Small intestine (tissue), 7 donors: ENCODE measurements at regions not wholly inside any gene's neighbourhood (a gene's known extent, or its start where the extent isn't known, plus 50 kb on each side); places are given as distances from the start of the nearest gene placed in this dataset.

ENCODE experiments used
- DNase-seq, 2 donors: peaks; one replicate each; pipeline versions ENCODE4 v3.0.0 to v3.0.0-alpha.2; 2013
- FAIRE-seq: peaks from 2 replicates; lab custom pipeline; 2012; peaks lifted over from hg19 to GRCh38; lab: Jason Lieb, UNC
- H3K27ac ChIP-seq, 3 donors: one replicate each; pipeline ENCODE4 v1.5.1; 2013; ENCODE audit warnings: low read length in 2 of 3, mild to moderate bottlenecking in 2 of 3, control low read depth in 1 of 3, inconsistent platforms in 1 of 3, low read depth in 1 of 3, moderate library complexity in 1 of 3
- H3K27me3 ChIP-seq, 3 donors: one replicate each; pipeline ENCODE4 v1.6.1; 2013; ENCODE audit warnings: low read length in 3 of 3, inconsistent platforms in 1 of 3; ENCODE audit not compliant: control insufficient read depth in 3 of 3, insufficient read depth in 3 of 3
- H3K36me3 ChIP-seq, 3 donors: one replicate each; pipeline ENCODE4 v1.6.1; 2013; ENCODE audit warnings: low read length in 3 of 3, inconsistent platforms in 1 of 3, low read depth in 1 of 3, mild to moderate bottlenecking in 1 of 3, moderate library complexity in 1 of 3; ENCODE audit not compliant: control insufficient read depth in 3 of 3, insufficient read depth in 2 of 3
- H3K4me1 ChIP-seq, 3 donors: one replicate each; pipeline ENCODE4 v1.6.1; 2013; ENCODE audit warnings: low read length in 2 of 3, inconsistent platforms in 1 of 3, low read depth in 1 of 3, mild to moderate bottlenecking in 1 of 3, moderate library complexity in 1 of 3; ENCODE audit not compliant: control insufficient read depth in 3 of 3, insufficient read depth in 2 of 3
- H3K4me3 ChIP-seq, 3 donors: one replicate each; pipeline ENCODE4 v1.5.1; 2013; ENCODE audit warnings: low read length in 3 of 3, control low read depth in 1 of 3, inconsistent platforms in 1 of 3, low read depth in 1 of 3, mild to moderate bottlenecking in 1 of 3, moderate library complexity in 1 of 3
- H3K9me3 ChIP-seq, 2 donors: one replicate each; pipeline ENCODE4 v1.6.1; 2013; ENCODE audit warnings: low read depth in 1 of 2, low read length in 1 of 2; ENCODE audit not compliant: control insufficient read depth in 2 of 2, insufficient read depth in 1 of 2
- WGBS, 3 donors: extraction: QIAGEN DNeasy Blood & Tissue Kit; methylation state at CpG; one replicate each; pipeline ENCODE4 v1.1.7; 2013; 5-methylcytosine and 5-hydroxymethylcytosine counted together
- donor health status: healthy with polysubstance abuse.
- donor health status: control.
- donor health status: control.
- donor health status: Bipolar disorder and iron deficiency.
- donor health status: healthy.

DNA sequence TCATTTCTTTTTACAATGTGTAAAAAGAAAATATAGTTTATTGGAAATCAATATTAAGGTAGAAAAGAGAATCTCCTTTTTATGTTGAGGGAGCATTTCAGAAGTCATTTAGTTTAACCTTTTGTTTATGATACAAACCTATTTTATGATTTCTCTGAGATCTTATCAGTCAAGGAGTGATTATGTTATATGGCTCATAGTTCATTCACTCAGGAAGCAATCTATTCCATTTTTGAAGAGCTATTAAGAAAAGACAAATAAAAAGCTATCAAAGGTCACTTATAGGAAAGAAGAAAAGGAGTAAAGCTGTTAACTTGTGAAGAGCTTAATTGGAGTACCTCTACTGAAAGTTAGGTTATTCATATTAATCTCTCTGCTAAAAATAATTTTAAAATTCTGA, 526.6 kb upstream of the JAG1 start:
- peak; percentile 54 to 76 for DNase-seq
- Histone ChIP-seq H3K4me1 (peaks cover 0 to 21% (median 3%) of the 10 kb centered on the region in 3 donors), H3K27me3 (no peaks in the 10 kb centered on the region), H3K36me3 (no peaks in the 10 kb centered on the region), H3K9me3 (no peaks in the 10 kb centered on the region), H3K4me3 (no peak overlapping the region), H3K27ac (peak overlapping the region in 1 of 3 donors; percentile 1)
- FAIRE-seq: peak; percentile 96

- H3K4me1 ChIP-seq: peaks cover 0 to 12% (median 2%) of the 10 kb centered on the region in 3 donors
- no peaks in the 10 kb centered on the region for H3K9me3 ChIP-seq
- DNase-seq (peak; percentile 82 to 87), FAIRE-seq (no peak)
- no peak overlapping the region for H3K4me3 ChIP-seq
- 4 to 28% (median 11%) methylated on average over 4 of the region's 4 CpGs for WGBS, 3 donors
- H3K27me3 ChIP-seq: no peaks in the 10 kb centered on the region
- H3K36me3 ChIP-seq: no peaks in the 10 kb centered on the region
- peak overlapping the region in 2 of 3 donors; percentile 21 to 24 for H3K27ac ChIP-seq
Observed at GRCh38 chr20:11204926-11205768, 531.3 kb upstream of the JAG1 start.

DNA sequence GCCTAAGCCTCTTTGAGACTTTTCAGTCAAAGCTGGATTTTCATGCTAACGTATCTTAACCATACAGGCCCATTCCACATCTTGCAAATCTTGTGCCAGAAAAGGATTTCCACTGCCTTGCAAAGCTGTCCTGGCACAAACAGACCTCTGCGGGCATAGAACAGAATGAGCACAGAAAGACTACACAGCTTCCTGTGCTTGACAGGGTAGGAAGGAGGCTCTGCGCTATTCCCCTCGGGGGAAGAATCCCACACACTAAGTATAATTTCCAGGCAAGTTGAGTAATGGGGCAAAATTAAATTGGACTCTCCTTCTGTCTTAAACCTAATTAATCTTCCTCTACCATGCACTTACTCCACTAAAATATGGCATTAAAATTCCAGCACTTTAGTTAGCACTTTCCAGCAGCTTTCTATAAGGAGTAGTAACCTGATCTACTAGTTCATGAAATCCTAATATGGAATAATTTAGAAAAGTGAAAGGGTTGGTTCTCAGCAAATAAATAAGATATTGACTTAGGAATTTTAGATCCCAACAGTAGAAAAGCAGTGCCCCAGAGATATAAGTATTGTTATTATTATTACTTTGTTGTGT, 532.1 kb upstream of the JAG1 start:
- DNase-seq (no peak), FAIRE-seq (no peak)
- no peaks in the 10 kb centered on the region for H3K36me3 ChIP-seq
- no peaks in the 10 kb centered on the region for H3K9me3 ChIP-seq
- 69 to 80% (median 72%) methylated on average over 4 of the region's 4 CpGs for WGBS, 3 donors
- no peak overlapping the region for H3K27ac ChIP-seq
- peaks cover 0 to 10% (median 2%) of the 10 kb centered on the region in 3 donors for H3K4me1 ChIP-seq
- H3K4me3 ChIP-seq: no peak overlapping the region
- no peaks in the 10 kb centered on the region for H3K27me3 ChIP-seq

DNA sequence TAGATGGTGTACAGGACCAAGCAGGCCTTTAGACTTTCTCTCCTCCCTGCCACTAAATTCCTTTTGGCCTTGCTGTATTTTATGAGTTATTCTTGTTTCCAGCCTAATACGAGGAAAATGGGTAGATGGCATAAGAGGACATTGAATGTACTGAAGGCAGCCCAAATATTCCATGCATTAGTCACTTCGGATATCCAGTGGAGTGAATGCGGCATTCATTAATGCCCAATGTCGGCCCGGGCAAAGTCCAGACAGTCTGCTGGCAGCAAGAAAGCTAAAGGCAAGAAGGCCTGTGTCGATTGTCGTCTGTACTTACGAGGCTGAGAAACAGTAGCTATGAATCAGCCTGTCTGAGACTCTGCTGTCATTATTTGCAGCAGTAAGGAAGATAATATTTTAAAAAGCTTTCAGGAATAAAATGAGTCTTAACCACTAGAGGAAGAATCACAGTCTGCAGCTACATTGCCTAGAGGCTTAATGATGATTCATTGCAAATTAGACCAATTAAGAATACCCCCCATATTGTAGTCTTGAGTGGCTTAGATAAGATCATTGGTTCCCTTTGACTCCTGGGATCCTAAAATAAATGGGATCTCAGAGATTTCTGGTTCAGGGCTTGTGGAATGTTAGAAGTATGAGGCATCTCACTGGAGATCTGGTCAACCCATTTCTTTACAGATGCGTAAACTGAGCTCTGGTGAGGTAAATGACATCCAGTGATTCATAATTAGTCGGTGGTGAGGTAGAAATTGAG, 534.1 kb upstream of the JAG1 start:
- Histone ChIP-seq H3K4me1 (peaks cover 0 to 8% (median 2%) of the 10 kb centered on the region in 3 donors), H3K36me3 (no peaks in the 10 kb centered on the region), H3K27ac (peak overlapping the region in 1 of 3 donors; percentile 41), H3K9me3 (no peaks in the 10 kb centered on the region), H3K27me3 (no peaks in the 10 kb centered on the region), H3K4me3 (no peak overlapping the region)
- DNase-seq (peak; percentile 87 to 94), FAIRE-seq (peak; percentile 33)
- 27 to 59% (median 41%) methylated on average over 10 of the region's 10 CpGs for whole genome bisulfite sequencing, 3 donors

DNA sequence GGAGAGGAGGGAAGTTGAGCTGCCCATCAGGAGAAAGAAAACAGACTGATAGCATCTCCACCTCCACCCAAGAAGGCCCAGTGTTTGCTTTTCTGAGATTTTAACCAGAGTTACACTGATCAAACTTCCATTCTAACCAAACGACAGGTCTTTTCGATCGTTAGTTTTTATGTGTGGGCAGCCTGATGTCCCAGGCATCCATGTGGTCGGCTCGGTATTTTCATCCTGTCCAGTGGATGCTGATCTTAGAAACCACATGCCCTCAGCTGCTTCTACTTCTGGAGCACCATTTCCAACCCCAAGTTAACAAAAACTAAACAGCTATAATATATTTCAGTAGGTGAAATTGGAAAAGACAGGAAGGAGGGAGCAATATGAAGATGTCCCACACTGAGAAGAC, 536.8 kb upstream of the JAG1 start:
- WGBS, 3 donors: 91 to 95% (median 93%) methylated on average over 5 of the region's 5 CpGs
- H3K27me3 ChIP-seq: no peaks in the 10 kb centered on the region
- FAIRE-seq: no peak

DNA sequence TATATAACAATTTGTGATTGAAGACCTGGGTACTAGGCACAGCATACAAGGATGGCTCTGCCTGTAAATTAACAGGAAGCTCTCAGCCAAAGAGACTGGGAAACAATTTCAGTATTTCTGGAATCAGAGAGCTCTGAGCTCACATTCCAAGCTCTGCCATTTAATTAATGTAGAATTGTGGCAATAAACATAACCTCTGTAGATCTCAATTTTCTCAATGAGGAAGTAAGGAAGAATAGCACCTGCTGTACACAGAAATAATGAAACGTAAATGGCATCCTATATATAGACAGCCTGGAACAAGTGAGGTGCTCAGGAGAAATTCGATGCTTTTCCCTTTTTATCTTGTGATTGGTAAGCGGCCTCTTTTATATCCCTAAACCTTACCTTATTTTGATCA, 538.5 kb upstream of the JAG1 start:
- no peak overlapping the region for H3K4me3 ChIP-seq
- no peaks in the 10 kb centered on the region for H3K9me3 ChIP-seq
- DNase-seq (no peak), FAIRE-seq (no peak)
- no peak overlapping the region for H3K27ac ChIP-seq
- WGBS, 3 donors: 66 to 73% (median 70%) methylated on average over 3 of the region's 3 CpGs
- peaks cover 0 to 13% (median 5%) of the 10 kb centered on the region in 3 donors for H3K4me1 ChIP-seq
- H3K36me3 ChIP-seq: no peaks in the 10 kb centered on the region
- H3K27me3 ChIP-seq: no peaks in the 10 kb centered on the region

More for the DNA sequence above, 536.8 kb upstream of the JAG1 start:
- H3K27ac ChIP-seq: no peak overlapping the region
- H3K9me3 ChIP-seq: no peaks in the 10 kb centered on the region
- peaks cover 0 to 8% (median 2%) of the 10 kb centered on the region in 3 donors for H3K4me1 ChIP-seq
- no peak for DNase-seq
- H3K4me3 ChIP-seq: no peak overlapping the region
- no peaks in the 10 kb centered on the region for H3K36me3 ChIP-seq

- no peak for FAIRE-seq
- DNase-seq: no peak
- Histone ChIP-seq H3K9me3 (no peaks in the 10 kb centered on the region), H3K27ac (no peak overlapping the region), H3K27me3 (no peaks in the 10 kb centered on the region), H3K4me3 (no peak overlapping the region), H3K4me1 (peaks cover 0 to 18% (median 8%) of the 10 kb centered on the region in 3 donors), H3K36me3 (no peaks in the 10 kb centered on the region)
- 73 to 79% (median 76%) methylated on average over 5 of the region's 5 CpGs for WGBS, 3 donors
Observed at GRCh38 chr20:11212902-11213301, 539.1 kb upstream of the JAG1 start.

DNA sequence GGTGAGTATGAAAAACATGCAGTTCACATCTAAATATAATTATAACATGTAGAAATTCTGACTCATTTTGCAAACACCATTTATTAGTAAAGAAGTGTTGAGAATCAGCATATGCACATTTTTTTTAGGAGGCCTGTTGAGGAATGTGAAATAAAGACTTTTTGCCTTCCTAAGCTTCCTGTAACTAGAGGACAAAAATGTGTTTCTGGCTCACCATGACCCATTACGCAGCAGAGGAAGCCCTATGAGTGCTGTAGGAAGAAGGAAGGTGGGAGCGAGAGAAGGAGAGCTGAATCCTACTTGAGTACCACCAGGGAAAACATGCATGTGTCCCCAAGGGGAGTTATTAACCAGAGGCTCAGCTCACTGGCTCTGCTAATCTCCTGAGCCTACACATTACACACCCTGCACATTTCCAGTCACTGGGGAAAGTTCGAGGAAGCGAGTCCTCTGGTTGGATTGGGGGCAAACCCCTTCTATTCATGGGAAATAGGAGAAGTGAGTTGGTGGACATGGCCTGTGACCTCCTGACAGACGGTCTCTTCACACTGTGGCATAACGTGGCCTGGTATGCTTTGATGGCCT, 540.5 kb upstream of the JAG1 start:
- no peak for DNase-seq
- no peak for FAIRE-seq

More for the DNA sequence above, 540.5 kb upstream of the JAG1 start:
- Histone ChIP-seq H3K4me3 (no peak overlapping the region), H3K4me1 (peaks cover 0 to 18% (median 8%) of the 10 kb centered on the region in 3 donors), H3K27me3 (no peaks in the 10 kb centered on the region), H3K36me3 (no peaks in the 10 kb centered on the region), H3K27ac (no peak overlapping the region), H3K9me3 (no peaks in the 10 kb centered on the region)
- 86 to 92% (median 88%) methylated on average over 6 of the region's 6 CpGs for WGBS, 3 donors
